Lung microvascular endothelial cell (primary cell): ENCODE measurements at regions not wholly inside any gene's neighbourhood (a gene's known extent, or its start where the extent isn't known, plus 50 kb on each side); places are given as distances from the start of the nearest gene placed in this dataset.
A peak's percentile ranks its signal among the peaks of the same experiment; 100 is the strongest.

Source experiments
- DNase-seq, 2 donors: peaks; one replicate each; pipeline versions ENCODE4 v3.0.0 to v3.0.0-alpha.2; 2010; ENCODE audit warnings: low read depth in 2 of 2

DNA sequence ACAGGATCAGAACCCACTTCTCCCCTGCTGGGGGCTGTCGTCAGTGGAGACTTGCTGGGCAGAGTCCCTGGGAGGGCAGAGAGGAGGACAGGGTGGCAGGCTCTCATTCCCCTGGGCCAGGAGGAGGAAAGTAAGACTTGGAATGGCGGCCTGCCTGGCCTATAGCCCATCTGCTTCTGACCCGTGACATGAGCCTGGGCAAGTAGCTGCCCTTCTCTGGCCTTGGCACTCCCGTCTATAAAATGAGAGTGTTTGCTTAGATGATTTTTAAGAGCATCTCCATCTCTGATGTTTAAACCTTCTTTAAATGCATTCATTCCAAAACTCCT is 173.0 kb downstream of the DDX1 start:
- DNase-seq: no peak

DNA sequence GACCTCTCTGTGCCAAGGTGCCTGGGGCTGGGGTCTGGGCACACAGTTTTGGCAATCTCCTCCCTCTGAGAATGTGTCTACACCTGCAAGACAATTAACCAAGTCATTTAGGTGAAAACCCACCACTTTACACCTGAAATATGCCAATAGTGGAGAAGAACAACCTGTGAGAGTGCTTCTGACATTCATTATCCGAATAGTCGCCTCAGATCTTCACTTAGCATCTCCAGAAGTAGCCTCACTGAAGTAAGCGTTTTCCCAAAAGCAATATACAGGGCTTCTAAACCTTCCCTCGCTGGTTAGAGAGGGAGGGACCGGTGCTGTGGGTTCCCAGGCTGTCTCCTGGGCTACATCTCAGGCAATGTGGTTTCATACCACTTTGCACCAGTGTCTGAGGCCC is 173.5 kb downstream of the DDX1 start:
- no peak for DNase-seq

DNA sequence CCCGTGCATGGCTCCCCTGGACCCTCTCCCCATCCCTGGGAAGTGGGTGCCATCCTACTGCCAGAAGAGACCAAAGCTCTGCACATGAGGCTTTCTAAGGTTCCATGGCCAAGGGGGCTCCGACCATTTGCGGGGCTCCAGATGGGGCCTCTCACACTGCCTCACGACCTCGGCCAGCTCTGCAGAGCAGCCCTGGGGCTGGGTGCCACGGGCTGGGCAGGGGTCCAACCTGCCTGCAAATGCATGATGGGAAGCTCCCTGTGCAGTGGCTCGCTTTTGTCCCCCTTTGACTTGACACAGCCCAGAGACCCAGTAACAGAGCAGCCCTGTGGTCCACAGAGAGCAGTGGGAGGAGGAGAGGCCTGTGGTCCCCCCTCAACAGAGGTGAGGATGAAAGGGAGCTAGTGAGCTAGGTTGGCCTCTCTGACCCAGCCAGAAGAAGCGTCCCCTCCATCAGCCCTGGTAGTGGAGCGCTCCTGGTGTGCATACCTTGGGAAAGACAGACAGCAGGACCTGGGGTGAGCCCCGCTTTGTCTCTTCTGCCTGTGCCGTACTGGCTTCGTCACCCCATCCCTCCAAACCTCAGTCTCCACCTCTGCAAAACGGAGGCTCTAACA is 174.1 kb downstream of the DDX1 start:
- DNase-seq: no peak

DNA sequence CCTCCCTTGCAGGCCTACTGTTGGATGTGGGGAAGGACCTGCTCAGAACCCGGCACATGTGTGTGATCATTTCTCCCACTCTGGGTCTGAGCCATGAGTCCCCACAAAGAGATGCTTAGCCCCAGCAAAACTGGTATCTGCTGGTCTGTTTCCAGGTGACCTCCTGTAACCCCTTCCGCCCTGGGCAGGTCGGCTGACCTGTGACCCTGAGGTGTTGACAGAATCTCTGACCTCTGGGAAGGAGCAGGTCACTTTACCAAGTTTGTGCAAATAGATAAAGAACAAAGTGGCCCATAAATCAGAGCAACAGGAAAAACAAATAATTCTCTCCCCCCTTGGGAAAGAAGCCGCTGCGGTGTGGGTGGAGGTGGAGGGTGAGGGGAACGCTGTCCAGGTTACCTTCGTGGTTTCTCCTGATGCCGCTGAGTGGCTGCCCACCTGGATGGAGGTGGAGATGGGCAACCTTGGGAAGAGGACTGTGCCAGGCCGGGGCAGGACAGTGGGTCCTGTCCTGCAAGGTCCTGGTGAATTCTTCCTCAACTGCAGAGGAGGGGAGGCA is 174.0 kb upstream of the MYCN start:
- peak in 1 of 2 donors; percentile 62 for DNase-seq

DNA sequence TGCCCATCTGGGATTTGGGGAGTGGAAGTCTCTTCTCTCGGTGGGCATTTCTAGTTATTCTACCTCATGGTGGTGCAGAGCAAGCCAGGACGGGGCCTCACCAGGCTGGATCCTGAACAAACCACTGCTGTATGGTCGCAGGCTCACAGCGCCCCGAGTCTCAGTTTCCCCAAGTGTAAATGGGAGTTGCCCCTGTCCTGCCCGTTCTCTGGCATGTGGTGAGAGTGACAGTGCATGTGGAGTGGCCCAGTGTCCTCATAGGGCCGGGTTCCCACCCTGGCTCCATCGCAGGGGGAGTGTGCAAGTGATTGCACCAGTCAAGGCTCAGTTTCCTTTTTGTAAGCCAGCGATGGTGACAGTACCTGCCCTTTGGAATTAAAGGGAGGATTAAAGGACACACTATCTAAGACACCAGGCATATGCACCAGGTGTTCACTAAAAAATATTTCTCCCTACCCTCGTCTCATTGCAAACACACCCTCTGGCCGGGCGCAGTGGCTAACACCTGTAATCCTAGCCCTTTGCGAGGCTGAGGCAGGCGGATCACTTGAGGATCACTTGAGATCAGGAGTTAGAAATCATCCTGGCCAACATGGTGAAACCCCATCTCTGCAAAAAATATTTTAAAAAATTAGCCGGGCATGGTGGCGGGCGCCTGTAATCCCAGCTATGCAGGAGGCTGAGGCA is 173.3 kb upstream of the MYCN start:
- DNase-seq: no peak

DNA sequence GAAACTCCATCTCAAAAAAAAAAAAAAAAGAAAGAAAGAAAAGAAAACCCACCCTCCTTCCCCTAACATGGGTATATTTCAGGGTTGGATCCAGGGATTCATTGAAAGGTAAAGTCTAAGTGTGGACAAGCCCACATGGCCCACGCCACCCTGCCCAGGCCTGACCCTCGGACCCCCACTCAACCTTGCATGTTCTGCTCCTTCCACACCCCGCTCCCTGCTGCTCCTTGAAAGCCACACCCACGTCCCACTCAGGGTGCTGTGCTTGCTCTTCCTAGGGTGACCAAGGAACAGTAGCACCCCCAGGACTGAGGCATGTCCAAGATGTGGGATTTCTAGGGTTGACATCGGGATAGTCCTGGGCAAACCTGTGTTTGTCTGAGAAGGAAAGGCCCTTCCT is 172.7 kb upstream of the MYCN start:
- no peak for DNase-seq

DNA sequence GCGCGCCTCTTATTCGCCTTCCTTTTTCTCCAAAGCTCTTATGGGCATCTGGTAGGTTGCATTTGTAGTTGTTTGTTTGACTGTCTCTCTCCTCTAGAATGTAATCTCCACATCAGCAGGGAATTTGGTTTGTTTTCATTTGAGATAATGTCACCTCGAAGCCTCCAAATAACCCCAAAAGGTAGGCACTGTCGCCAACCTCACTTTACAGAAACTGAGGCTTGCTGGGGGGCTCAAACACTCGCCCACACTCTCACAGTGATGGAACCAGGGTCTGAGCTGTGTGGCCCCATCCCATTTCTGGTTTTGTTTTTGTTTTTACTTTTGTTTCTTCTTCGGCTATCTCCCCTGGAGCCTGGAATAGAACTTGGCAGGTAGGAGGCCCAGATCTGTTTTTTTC is 172.2 kb upstream of the MYCN start:
- DNase-seq: no peak

DNA sequence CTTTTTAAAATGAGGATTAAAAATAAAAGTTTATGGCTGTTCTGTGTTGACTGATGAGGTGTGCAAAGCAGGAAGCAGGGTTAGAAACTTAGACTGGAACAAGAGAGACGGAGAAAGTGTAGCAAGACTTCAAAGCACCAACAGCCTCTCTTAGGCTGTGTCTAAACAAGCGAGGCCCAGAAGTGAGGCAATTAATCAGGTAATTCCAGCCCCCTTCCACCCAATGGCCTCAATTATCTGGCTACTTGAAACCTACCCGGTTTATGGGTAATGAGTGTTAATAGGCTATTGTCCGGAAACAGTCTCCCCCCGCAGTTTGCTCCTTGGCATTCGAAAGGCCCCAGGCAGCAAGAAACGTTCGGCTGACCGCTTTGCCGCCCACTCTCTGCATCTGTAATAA is 171.7 kb upstream of the MYCN start:
- DNase-seq: no peak

DNA sequence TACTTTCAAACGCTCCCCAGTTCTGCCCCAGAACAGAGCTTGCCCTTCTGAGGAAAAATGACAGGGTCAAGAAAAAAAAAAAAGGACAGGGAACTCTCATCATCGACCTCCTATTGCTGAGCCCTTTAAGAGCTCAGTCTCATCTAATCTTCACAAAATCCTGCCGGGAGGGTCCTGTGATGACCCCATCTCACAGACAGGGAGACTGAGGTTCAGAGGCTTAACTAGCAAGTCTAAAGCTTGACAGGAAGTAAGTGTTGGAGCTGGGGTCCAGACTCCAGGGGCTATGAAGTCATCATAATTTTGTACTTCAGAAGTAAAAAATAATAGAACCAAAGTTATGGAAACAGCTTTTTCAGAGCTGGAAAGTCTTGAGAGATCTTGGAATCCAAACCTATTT is 171.1 kb upstream of the MYCN start:
- no peak for DNase-seq

DNA sequence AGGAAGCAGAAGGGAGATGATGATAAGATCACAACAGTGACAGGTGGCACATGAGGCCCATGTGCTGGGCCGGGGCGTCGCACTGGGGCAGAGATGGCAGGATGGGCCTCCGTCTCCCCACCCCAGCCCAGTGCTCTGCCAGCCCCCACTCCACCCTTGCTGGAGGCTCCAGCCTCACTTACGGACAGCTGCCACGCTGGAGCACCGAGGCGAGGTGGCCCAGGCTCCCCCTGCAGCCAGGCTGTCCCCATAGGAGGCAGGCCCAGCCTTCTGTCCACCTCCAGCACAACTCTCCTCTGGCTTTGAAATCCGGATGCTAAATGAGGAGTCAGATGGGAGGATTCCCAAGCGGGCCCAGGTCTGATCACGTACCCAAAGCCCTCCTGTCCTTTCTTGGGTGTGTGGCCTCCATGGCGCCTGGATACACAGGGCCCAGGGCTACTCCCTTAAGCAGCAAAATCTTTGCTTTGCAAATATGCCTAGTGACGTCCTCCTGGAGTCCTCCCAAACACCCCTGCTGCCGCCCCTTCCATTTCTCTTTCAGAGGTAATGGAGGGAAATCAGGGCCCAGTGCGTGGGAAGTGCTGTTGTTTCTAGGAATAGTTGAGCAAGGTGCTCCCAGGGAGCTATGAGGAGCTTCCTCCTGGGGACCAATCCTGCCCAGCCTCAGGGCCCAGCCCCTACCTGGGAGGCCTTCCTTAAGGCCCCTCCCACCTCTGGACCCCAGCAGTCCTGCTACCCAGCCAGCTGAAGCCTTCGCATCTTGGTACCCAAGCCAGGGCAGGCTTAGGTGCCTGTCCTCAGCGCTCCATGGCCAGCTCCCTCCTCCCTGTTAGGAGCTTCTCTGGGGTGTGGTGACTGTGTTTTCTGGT is 170.4 kb upstream of the MYCN start:
- no peak for DNase-seq

DNA sequence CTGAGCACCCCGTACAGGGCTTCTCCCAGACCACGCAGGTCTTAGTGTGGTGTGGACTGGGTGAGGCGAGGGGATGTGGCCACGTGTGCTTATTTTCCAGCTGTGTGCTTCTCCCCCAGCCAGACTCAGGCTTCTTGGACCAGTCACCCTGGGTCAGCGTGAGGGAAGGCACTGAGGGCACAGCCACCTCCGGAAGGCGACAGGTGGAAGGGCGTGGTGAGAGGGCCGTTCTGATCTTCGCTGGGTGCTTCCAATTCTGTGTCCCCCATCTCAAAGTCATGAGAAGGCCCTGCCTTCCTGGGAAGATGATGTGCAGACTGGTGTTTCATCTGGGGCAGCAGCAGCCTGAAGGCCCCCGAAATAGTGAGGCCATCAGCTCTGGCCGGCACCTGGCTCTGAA is 169.7 kb upstream of the MYCN start:
- no peak for DNase-seq

DNA sequence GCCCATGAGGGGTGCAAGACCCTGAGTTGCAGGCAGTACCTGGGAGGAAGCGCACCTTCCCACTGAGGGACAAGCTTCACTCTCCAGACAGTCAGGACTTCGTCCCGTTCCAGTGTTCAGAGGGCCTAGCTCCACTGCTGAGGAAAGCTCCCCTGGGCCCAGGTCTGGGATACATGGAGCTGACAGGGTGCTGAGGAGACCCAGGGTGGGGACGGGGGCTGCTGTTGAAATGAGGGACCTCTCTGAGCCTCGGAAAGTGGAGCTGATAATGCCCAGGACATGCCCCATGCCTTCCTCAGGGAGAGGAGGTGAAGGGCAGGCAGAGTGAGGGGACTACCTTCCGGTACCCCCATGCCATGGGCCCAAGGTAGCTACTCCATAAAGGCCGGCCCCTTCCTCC is 169.2 kb upstream of the MYCN start:
- no peak for DNase-seq

DNA sequence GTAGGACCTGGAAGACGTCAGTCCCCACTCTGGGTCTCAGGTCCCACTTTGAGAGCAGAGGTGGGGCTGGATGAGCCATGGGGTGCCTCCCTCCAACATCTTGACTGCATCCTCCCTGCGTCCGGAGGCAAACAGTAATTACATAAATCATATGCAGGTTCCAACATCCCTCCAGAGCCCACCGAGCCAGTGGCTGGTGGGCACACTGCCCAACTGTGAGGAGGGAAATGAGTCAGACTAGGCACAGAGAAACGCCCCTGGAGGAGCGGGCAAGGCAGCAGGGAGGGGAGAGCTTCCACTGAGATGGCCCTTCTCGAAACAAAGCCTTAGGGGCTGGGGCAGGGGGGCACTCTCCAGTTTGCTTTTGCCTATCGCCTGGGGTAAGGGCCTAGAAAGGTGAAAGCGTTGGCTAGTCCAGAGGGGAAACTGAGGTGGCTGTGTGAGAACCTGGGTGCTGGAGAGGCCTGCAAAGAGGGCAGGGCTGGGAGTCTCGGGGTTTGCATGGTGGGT is 168.2 kb upstream of the MYCN start:
- DNase-seq: no peak

DNA sequence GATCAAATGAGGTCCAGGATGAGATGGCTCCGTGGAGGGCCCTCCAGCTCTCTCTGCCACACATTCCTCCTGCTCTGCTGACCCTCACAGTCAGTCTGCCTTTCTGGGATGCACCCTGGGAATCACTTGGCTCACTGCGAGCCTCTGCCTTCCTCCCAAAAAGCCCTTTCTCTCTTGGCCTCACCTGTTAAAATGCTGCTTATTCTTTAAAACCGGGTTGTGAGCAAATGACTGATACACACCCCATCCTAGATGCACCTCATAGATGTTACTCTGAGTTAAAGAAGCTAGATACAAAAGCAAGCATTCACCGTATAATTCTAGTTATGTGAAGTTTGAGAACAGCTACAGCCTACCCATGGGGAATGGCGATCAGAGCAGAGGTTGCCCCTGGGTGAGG is 167.7 kb upstream of the MYCN start:
- no peak for DNase-seq

DNA sequence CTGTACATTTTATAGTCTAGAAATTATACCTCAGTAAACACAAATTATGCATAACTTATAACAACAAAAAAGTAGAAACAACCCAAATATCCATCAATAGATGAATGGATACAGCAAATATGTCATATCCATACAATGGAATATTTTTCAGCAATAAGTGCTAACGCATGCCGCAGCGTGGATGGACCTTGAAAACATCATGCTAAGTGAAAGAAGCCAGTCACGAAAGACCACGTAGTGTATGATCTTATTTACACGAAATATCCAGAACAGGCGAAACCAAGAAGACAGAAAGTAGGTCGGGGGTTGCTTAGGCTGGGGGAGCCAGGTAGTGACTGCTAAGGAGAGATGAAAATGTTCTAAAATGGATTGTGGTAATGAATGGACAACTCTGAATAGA is 167.1 kb upstream of the MYCN start:
- DNase-seq: no peak

DNA sequence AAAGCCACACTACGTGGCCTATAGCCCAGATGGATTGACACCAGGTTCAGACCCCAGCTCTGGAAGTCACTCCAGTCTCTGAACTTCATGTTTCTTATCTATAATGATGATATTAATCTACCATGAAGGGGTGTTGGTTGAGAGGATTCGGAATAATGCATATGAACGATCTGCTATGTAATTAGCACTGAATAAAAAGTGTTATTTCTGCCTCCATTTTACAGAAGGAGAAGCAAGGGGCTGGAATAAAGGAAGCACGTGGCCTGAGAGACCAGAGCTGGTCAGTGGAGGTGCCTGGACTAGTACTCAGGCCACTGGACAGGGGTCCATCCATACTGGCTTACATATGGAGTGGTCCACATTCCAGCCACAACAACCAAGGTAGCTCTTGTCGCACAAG is 166.5 kb upstream of the MYCN start:
- DNase-seq: no peak

DNA sequence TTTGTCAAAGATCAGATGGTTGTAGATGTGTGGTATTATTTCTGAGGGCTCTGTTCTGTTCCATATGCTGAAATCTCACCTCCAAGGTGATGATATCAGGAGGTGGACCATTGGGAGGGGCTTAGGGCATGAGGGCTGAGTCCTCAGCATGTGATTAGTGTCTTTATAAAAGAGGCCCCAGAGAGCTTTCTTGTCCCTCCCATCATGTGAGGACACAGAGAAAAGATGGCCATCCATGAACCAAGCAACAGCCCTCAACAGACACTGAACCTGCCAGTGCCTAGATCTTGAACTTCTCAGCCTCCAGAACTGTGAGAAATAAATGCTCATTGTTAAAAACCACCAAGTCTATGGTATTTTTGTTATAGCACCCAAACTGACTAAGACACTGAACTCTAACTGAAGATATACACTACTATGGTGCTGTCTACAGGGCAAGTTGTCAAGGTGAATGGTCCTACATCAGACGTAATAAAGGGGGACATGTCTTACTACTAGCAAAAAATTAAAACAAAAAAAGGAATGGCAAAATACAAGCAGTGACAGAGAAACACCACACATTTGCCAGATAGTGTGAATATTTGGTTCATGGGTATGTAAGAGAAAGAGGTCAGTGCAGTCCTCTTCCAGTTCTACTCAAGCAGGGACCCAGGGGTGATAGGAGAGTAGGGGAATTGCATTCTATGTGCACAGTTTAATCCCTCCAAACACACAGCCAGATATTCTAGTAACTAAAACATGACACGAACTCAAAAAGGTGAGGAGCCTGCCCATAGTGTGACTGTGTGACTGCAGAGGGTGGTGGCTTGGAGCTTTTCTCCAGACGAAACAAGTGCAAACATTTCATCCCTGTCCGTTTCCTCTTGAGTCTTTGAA is 164.4 kb upstream of the MYCN start:
- no peak for DNase-seq

DNA sequence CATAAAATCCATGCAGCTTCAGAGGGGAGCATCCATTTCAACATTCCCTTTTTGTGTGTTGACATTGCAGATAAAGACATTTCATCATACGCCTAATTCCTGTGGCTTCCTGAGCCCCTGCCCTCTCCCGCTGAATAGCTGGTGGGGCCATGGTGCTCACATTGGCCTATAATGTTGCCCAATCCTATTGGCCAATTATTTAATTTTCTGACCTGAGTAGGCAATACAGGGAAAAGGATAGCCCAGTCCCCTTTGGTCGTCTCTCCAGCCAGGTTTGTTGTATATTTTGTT is 163.8 kb upstream of the MYCN start:
- no peak for DNase-seq

DNA sequence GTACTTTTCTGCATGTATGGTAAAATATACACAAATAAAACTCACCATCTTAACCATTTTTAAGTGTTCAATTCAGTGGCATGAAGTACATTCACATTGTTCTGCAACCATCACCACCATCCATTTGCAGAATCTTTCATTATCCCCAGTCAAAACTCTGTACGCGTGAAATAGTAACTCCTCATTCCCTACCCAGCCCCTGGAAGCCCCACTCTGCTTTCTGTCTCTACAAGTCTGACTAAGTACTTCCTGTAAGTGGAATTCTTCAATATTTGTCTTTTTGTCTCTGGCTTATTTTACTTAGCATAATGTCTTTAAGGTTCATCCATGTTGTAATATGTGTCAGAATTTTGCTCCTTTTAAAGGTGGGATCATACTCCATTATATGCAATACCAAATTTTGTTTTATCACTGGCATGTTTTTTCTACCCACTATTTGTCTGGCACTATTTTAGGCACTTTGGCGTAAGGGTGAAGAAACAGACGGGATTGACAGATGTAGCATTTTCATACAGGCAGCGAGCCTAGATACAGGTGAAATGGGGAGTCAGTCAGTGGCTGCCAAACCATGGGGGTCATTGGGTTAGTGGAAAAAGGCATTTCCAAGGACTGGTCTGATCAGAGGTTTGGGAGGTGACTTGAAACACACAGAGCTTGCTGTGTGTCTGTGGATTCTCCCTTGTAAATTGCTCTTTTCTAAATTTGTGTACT is 163.2 kb upstream of the MYCN start:
- no peak for DNase-seq

DNA sequence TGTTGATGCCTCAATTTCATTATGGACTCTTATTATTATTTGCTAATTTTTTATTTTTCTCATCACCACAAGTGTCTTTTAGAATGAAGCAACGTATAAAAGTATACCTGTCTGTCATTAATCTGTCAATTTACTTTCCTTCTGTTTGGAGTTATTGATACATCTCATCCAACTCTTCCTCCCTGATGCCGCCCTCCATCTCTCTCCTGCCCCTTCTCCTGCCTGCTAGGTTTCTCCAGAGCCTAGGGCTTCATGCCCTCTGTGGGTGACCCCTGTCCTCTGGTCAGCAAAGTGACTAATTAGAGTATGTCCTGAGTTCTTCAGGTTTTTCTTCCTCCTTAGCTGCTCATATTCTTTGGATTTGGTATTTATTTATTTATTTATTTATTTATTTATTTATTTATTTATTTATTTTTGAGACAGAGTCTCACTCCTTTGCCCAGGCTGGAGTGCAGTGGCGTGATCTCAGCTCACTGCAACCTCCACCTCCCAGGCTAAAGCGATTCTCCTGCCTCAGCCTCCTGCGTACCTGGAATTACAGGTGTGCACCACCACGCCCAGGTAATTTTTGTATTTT is 162.5 kb upstream of the MYCN start:
- no peak for DNase-seq
